NCI-H748 (cell line): ENCODE measurements at regions not wholly inside any gene's neighbourhood (a gene's known extent, or its start where the extent isn't known, plus 50 kb on each side); places are given as distances from the start of the nearest gene placed in this dataset.

ENCODE experiments used
- DNase-seq: peaks from one replicate; lab custom pipeline; 2025; ENCODE audit not compliant: unreplicated experiment; lab: John Stamatoyannopoulos, UW

GRCh38 chr1:34693081-34693480 is 61.8 kb upstream of the GJB5 start:
- no peak for DNase-seq

GRCh38 chr1:34694383-34694782 is 60.5 kb upstream of the GJB5 start:
- DNase-seq: no peak

GRCh38 chr1:34695580-34695979 is 59.3 kb upstream of the GJB5 start:
- DNase-seq: peak; percentile 56

- DNase-seq: no peak
Observed at GRCh38 chr1:34696230-34696629, 58.6 kb upstream of the GJB5 start.

GRCh38 chr1:34696981-34697380 is 57.9 kb upstream of the GJB5 start:
- peak; percentile 9 for DNase-seq

GRCh38 chr1:34697818-34698217 is 57.0 kb upstream of the GJB5 start:
- peak; percentile 36 for DNase-seq

- DNase-seq: no peak
Observed at GRCh38 chr1:34701326-34702060, 53.4 kb upstream of the GJB5 start.
